ENCODE measurements at regions not wholly inside any gene's neighbourhood (a gene's known extent, or its start where the extent isn't known, plus 50 kb on each side); places are given as distances from the start of the nearest gene placed in this dataset.

GRCh38 chr12:98213556-98213955 is 301.8 kb upstream of the TMPO start:
- DNase-seq (ENCODE audit: low spot score) = no peak

GRCh38 chr12:98217257-98217656 is 298.1 kb upstream of the TMPO start:
- DNase-seq (ENCODE audit: low spot score) = no peak

GRCh38 chr12:98220636-98221035 is 294.8 kb upstream of the TMPO start:
- no peak for DNase-seq (ENCODE audit: low spot score)

GRCh38 chr12:98221243-98221808 is 294.1 kb upstream of the TMPO start:
- DNase-seq (ENCODE audit: low spot score) = no peak

- no peak for DNase-seq (ENCODE audit: low spot score)
These were observed 293.3 kb upstream of the TMPO start for GRCh38 chr12:98222135-98222534.

- DNase-seq (ENCODE audit: low spot score) = no peak
These were observed 290.7 kb upstream of the TMPO start for GRCh38 chr12:98224584-98225221.

- DNase-seq (ENCODE audit: low spot score) = no peak
These were observed 288.2 kb upstream of the TMPO start for GRCh38 chr12:98227162-98227561.

GRCh38 chr12:98228683-98229539 is 286.5 kb upstream of the TMPO start:
- DNase-seq (ENCODE audit: low spot score) = no peak

- no peak for DNase-seq (ENCODE audit: low spot score)
These were observed 285.9 kb upstream of the TMPO start for GRCh38 chr12:98229540-98229924.

- DNase-seq (ENCODE audit: low spot score) = no peak
These were observed 282.5 kb upstream of the TMPO start for GRCh38 chr12:98232753-98233390.

- DNase-seq (ENCODE audit: low spot score) = no peak
These were observed 280.1 kb upstream of the TMPO start for GRCh38 chr12:98235301-98235700.

- DNase-seq (ENCODE audit: low spot score) = no peak
These were observed 276.8 kb upstream of the TMPO start for GRCh38 chr12:98238515-98239130.

- DNase-seq (ENCODE audit: low spot score) = no peak
These were observed 272.2 kb upstream of the TMPO start for GRCh38 chr12:98243190-98243589.

GRCh38 chr12:98244136-98244535 is 271.3 kb upstream of the TMPO start:
- DNase-seq (ENCODE audit: low spot score) = no peak

- DNase-seq (ENCODE audit: low spot score) = no peak
These were observed 262.0 kb upstream of the TMPO start for GRCh38 chr12:98253207-98254037.

- DNase-seq (ENCODE audit: low spot score) = no peak
These were observed 258.6 kb upstream of the TMPO start for GRCh38 chr12:98256830-98257229.

GRCh38 chr12:98259693-98260092 is 255.7 kb upstream of the TMPO start:
- DNase-seq (ENCODE audit: low spot score) = no peak

GRCh38 chr12:98260276-98260675 is 255.1 kb upstream of the TMPO start:
- no peak for DNase-seq (ENCODE audit: low spot score)

- DNase-seq (ENCODE audit: low spot score) = no peak
These were observed 252.5 kb upstream of the TMPO start for GRCh38 chr12:98262902-98263301.

- no peak for DNase-seq (ENCODE audit: low spot score)
These were observed 240.8 kb upstream of the TMPO start for GRCh38 chr12:98274430-98275130.

- no peak for DNase-seq (ENCODE audit: low spot score)
These were observed 240.3 kb upstream of the TMPO start for GRCh38 chr12:98275131-98275475.

All from CD4-positive, alpha-beta T cell treated with Interleukin-6 at 100 ng/mL for 8 hours (primary cell).